CD8-positive, alpha-beta memory T cell (primary cell): ENCODE measurements at regions not wholly inside any gene's neighbourhood (a gene's known extent, or its start where the extent isn't known, plus 50 kb on each side); places are given as distances from the start of the nearest gene placed in this dataset.

Experiments
- CTCF ChIA-PET: fragments of 350-600 bp; sonication (Branson Sonifier 250); formaldehyde crosslinking; loops from one replicate; lab custom pipeline; 2021; ENCODE audit warnings: antibody characterized with exemption; lab: Charles Lee
- POLR2A ChIA-PET: fragments of 350-600 bp; sonication (Branson Sonifier 250); formaldehyde crosslinking; loops from one replicate; lab custom pipeline; 2021; ENCODE audit warnings: antibody characterized with exemption; lab: Charles Lee
- DNase-seq, 5 donors: peaks; one replicate each; pipeline versions ENCODE4 v3.0.0 to v3.0.0-alpha.2; 2020 to 2022; ENCODE audit warnings: mixed read lengths in 1 of 5
- H3K27ac ChIP-seq: one replicate; pipeline ENCODE4 v1.7.0; 2013; ENCODE audit warnings: low read depth, mild to moderate bottlenecking, low read length, moderate library complexity
- H3K27me3 ChIP-seq: 2 replicates; pipeline ENCODE4 v1.7.0; 2013; ENCODE audit warnings: low read length, mild to moderate bottlenecking; ENCODE audit not compliant: insufficient read depth, poor library complexity, severe bottlenecking
- H3K36me3 ChIP-seq: 2 replicates; pipeline ENCODE4 v1.7.0; 2013; ENCODE audit warnings: mild to moderate bottlenecking, low read length, moderate library complexity; ENCODE audit not compliant: insufficient read depth
- H3K4me1 ChIP-seq: 2 replicates; pipeline ENCODE4 v1.7.0; 2013; ENCODE audit warnings: mild to moderate bottlenecking, low read length, moderate library complexity; ENCODE audit not compliant: insufficient read depth
- H3K4me3 ChIP-seq: 2 replicates; pipeline ENCODE4 v1.7.0; 2013; ENCODE audit warnings: mild to moderate bottlenecking, low read length
- H3K9me3 ChIP-seq: 2 replicates; pipeline ENCODE4 v1.7.0; 2013; ENCODE audit warnings: mild to moderate bottlenecking, low read length
- H3K27ac Mint-ChIP-seq, 8 donors: one replicate each; pipeline ENCODE4 v1.8.0; 2020 to 2021; ENCODE audit warnings: mixed read lengths in 8 of 8, mild to moderate bottlenecking in 6 of 8, inconsistent platforms in 3 of 8, moderate library complexity in 3 of 8
- H3K27me3 Mint-ChIP-seq, 2 donors: one replicate each; pipeline ENCODE4 v1.8.0; 2020 to 2021; ENCODE audit warnings: mixed read lengths in 2 of 2, mild to moderate bottlenecking in 1 of 2, moderate library complexity in 1 of 2
- H3K36me3 Mint-ChIP-seq, 3 donors: one replicate each; pipeline ENCODE4 v1.8.0; 2020 to 2021; ENCODE audit warnings: mixed read lengths in 3 of 3, inconsistent platforms in 1 of 3, mild to moderate bottlenecking in 1 of 3
- H3K4me1 Mint-ChIP-seq, 3 donors: one replicate each; pipeline ENCODE4 v1.8.0; 2020 to 2021; ENCODE audit warnings: mixed read lengths in 3 of 3, inconsistent platforms in 1 of 3, mild to moderate bottlenecking in 1 of 3
- H3K4me3 Mint-ChIP-seq, 7 donors: one replicate each; pipeline ENCODE4 v1.8.0; 2020 to 2021; ENCODE audit warnings: mixed read lengths in 7 of 7, mild to moderate bottlenecking in 6 of 7, moderate library complexity in 4 of 7, inconsistent platforms in 2 of 7
- H3K9me3 Mint-ChIP-seq, 5 donors: one replicate each; pipeline ENCODE4 v1.8.0; 2020 to 2022; ENCODE audit warnings: mixed read lengths in 5 of 5, mild to moderate bottlenecking in 3 of 5, moderate library complexity in 2 of 5, inconsistent platforms in 1 of 5

GRCh38 chr11:92845390-92845789, 124.1 kb upstream of the MTNR1B start:
- H3K27ac ChIP-seq, result no peak overlapping the region
- Mint-ChIP-seq H3K27me3 (peaks cover 0 to 3% of the 10 kb centered on the region in 2 donors), H3K4me1 (no peaks in the 10 kb centered on the region), H3K36me3 (no peaks in the 10 kb centered on the region), H3K4me3 (no peak overlapping the region), H3K27ac (no peak overlapping the region), H3K9me3 (peaks cover 0 to 2% (median 0%) of the 10 kb centered on the region in 5 donors)
- H3K36me3 ChIP-seq, result no peaks in the 10 kb centered on the region
- no peak for DNase-seq
- H3K27me3 ChIP-seq, result no peaks in the 10 kb centered on the region
- CTCF ChIA-PET, result no interaction called here
- no peaks in the 10 kb centered on the region for H3K9me3 ChIP-seq
- no peak overlapping the region for H3K4me3 ChIP-seq
- POLR2A ChIA-PET, result no interaction called here
- no peaks in the 10 kb centered on the region for H3K4me1 ChIP-seq

DNA sequence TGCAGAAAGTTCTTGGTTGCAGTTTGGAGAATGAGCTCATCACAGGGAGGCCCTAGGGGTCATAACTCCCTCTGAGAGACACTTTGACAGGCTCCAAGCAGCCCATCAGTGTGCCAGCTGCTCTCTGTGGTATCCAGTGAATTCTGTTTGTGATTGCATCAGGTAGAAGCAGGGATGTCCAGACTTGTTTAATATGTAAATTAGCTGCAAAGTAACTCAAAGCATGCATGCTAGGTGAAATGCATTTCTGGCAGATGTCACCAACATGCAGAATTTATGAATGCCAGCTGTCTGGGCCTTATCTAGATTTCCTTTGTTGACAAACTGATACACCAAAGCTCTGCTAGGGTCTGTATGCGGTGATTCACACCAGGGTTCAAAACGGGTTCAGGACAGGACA, 123.6 kb upstream of the MTNR1B start:
- peaks cover 0 to 2% (median 0%) of the 10 kb centered on the region in 5 donors for H3K9me3 Mint-ChIP-seq
- H3K27ac ChIP-seq, result no peak overlapping the region
- no peak for DNase-seq
- no peaks in the 10 kb centered on the region for H3K9me3 ChIP-seq
- peaks cover 0 to 3% of the 10 kb centered on the region in 2 donors for H3K27me3 Mint-ChIP-seq
- H3K36me3 ChIP-seq, result no peaks in the 10 kb centered on the region
- no peaks in the 10 kb centered on the region for H3K27me3 ChIP-seq
- H3K36me3 Mint-ChIP-seq, result no peaks in the 10 kb centered on the region
- no peaks in the 10 kb centered on the region for H3K4me1 Mint-ChIP-seq
- ChIA-PET POLR2A (no interaction called here), CTCF (no interaction called here)
- H3K27ac Mint-ChIP-seq, result no peak overlapping the region
- no peaks in the 10 kb centered on the region for H3K4me1 ChIP-seq
- H3K4me3 ChIP-seq, result no peak overlapping the region
- no peak overlapping the region for H3K4me3 Mint-ChIP-seq

- no peak overlapping the region for H3K4me3 Mint-ChIP-seq
- H3K27ac Mint-ChIP-seq, result no peak overlapping the region
- Histone ChIP-seq H3K27me3 (no peaks in the 10 kb centered on the region), H3K36me3 (no peaks in the 10 kb centered on the region), H3K4me1 (no peaks in the 10 kb centered on the region), H3K9me3 (no peaks in the 10 kb centered on the region), H3K27ac (no peak overlapping the region), H3K4me3 (no peak overlapping the region)
- H3K27me3 Mint-ChIP-seq, result peaks cover 0 to 3% of the 10 kb centered on the region in 2 donors
- ChIA-PET CTCF (no interaction called here), POLR2A (no interaction called here)
- H3K4me1 Mint-ChIP-seq, result no peaks in the 10 kb centered on the region
- DNase-seq, result no peak
- no peaks in the 10 kb centered on the region for H3K36me3 Mint-ChIP-seq
- peaks cover 0 to 2% (median 0%) of the 10 kb centered on the region in 5 donors for H3K9me3 Mint-ChIP-seq
Measured at GRCh38 chr11:92846491-92847125, 122.8 kb upstream of the MTNR1B start.

- Mint-ChIP-seq H3K27ac (peak overlapping the region in 1 of 8 donors; percentile 23), H3K36me3 (no peaks in the 10 kb centered on the region), H3K4me3 (no peak overlapping the region), H3K27me3 (no peaks in the 10 kb centered on the region), H3K4me1 (no peaks in the 10 kb centered on the region), H3K9me3 (peaks cover 0 to 2% (median 0%) of the 10 kb centered on the region in 5 donors)
- Histone ChIP-seq H3K9me3 (no peaks in the 10 kb centered on the region), H3K36me3 (no peaks in the 10 kb centered on the region), H3K4me1 (no peaks in the 10 kb centered on the region), H3K27me3 (no peaks in the 10 kb centered on the region), H3K4me3 (no peak overlapping the region), H3K27ac (no peak overlapping the region)
- POLR2A ChIA-PET, result no interaction called here
- CTCF ChIA-PET, result no interaction called here
- DNase-seq, result no peak
Measured at GRCh38 chr11:92848578-92848977, 120.9 kb upstream of the MTNR1B start.

- ChIA-PET CTCF (no interaction called here), POLR2A (no interaction called here)
- H3K4me3 ChIP-seq, result no peak overlapping the region
- Mint-ChIP-seq H3K9me3 (no peaks in the 10 kb centered on the region), H3K4me3 (no peak overlapping the region), H3K27ac (no peak overlapping the region), H3K4me1 (no peaks in the 10 kb centered on the region), H3K27me3 (no peaks in the 10 kb centered on the region), H3K36me3 (no peaks in the 10 kb centered on the region)
- H3K27ac ChIP-seq, result no peak overlapping the region
- no peaks in the 10 kb centered on the region for H3K27me3 ChIP-seq
- no peaks in the 10 kb centered on the region for H3K9me3 ChIP-seq
- no peak for DNase-seq
- H3K4me1 ChIP-seq, result no peaks in the 10 kb centered on the region
- no peaks in the 10 kb centered on the region for H3K36me3 ChIP-seq
Measured at GRCh38 chr11:92850296-92850826, 119.1 kb upstream of the MTNR1B start.

GRCh38 chr11:92852229-92852628, 117.2 kb upstream of the MTNR1B start:
- no peaks in the 10 kb centered on the region for H3K36me3 Mint-ChIP-seq
- H3K4me3 ChIP-seq, result no peak overlapping the region
- H3K4me3 Mint-ChIP-seq, result no peak overlapping the region
- H3K4me1 ChIP-seq, result no peaks in the 10 kb centered on the region
- no peak overlapping the region for H3K27ac Mint-ChIP-seq
- H3K27me3 Mint-ChIP-seq, result no peaks in the 10 kb centered on the region
- ChIA-PET POLR2A (no interaction called here), CTCF (no interaction called here)
- peaks cover 0 to 2% (median 0%) of the 10 kb centered on the region in 5 donors for H3K9me3 Mint-ChIP-seq
- no peaks in the 10 kb centered on the region for H3K27me3 ChIP-seq
- no peak for DNase-seq
- H3K36me3 ChIP-seq, result no peaks in the 10 kb centered on the region
- no peak overlapping the region for H3K27ac ChIP-seq
- no peaks in the 10 kb centered on the region for H3K4me1 Mint-ChIP-seq
- H3K9me3 ChIP-seq, result no peaks in the 10 kb centered on the region

DNA sequence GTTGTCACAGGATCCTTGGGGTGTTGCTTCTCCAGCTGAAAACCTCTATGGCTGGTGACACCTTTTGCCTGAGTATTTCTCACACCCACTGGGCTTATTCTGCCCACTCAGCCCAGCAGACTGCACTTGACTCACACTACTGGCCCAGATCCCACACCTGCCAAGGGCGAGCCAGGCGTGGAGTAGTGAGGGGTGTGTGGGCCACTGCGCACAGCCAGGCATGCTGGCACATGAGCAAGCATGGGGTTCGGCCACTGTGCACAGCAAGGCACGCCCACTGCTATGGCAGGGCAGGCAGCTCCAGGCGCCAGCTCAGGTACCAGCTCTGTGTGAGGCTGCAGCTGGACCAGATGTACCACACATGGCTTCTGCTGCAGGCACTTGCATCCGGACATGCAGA, 116.5 kb upstream of the MTNR1B start:
- Histone ChIP-seq H3K4me3 (no peak overlapping the region), H3K27me3 (no peaks in the 10 kb centered on the region), H3K4me1 (no peaks in the 10 kb centered on the region), H3K27ac (no peak overlapping the region), H3K36me3 (no peaks in the 10 kb centered on the region), H3K9me3 (no peaks in the 10 kb centered on the region)
- DNase-seq, result no peak
- Mint-ChIP-seq H3K9me3 (peaks cover 0 to 2% (median 0%) of the 10 kb centered on the region in 5 donors), H3K4me3 (no peak overlapping the region), H3K27me3 (no peaks in the 10 kb centered on the region), H3K4me1 (no peaks in the 10 kb centered on the region), H3K36me3 (no peaks in the 10 kb centered on the region), H3K27ac (no peak overlapping the region)
- ChIA-PET POLR2A (no interaction called here), CTCF (no interaction called here)

DNA sequence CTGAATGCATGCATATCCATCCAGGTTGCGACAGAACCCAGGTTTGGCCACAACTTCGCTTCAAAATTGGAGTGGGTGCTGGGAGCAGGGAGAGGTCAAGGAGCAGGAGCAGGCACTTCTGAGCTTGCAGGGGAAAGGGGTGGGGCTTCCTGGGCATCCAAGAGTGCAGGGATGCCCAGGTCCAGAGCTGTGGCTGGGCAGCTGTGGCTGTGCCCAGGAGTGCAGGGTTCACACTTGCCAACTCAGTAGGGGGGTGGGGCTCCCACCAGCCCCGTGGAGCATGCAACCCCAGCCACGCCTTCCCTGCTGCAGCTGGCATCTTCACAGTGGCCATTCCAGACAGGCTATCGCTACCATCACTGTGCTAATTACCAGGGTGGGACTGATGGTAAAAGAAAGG, 115.3 kb upstream of the MTNR1B start:
- Histone ChIP-seq H3K36me3 (no peaks in the 10 kb centered on the region), H3K4me3 (no peak overlapping the region), H3K4me1 (no peaks in the 10 kb centered on the region), H3K27ac (no peak overlapping the region), H3K27me3 (no peaks in the 10 kb centered on the region), H3K9me3 (no peaks in the 10 kb centered on the region)
- Mint-ChIP-seq H3K9me3 (peaks cover 0 to 4% (median 0%) of the 10 kb centered on the region in 5 donors), H3K4me3 (no peak overlapping the region), H3K4me1 (no peaks in the 10 kb centered on the region), H3K36me3 (no peaks in the 10 kb centered on the region), H3K27me3 (no peaks in the 10 kb centered on the region), H3K27ac (no peak overlapping the region)
- ChIA-PET POLR2A (no interaction called here), CTCF (no interaction called here)
- no peak for DNase-seq
